Right ventricle myocardium superior (tissue), 1 donor: ENCODE measurements at regions not wholly inside any gene's neighbourhood (a gene's known extent, or its start where the extent isn't known, plus 50 kb on each side); places are given as distances from the start of the nearest gene placed in this dataset.
A peak's percentile ranks its signal among the peaks of the same experiment; 100 is the strongest.

ENCODE experiments used
- ATAC-seq: fragments of 200-7000 bp; cut with Tn5 transposase; one replicate; pipeline ENCODE4 v1.9.1; 2020; ENCODE audit warnings: mild to moderate bottlenecking; ENCODE audit not compliant: poor library complexity
- DNase-seq: peaks from one replicate; pipeline ENCODE4 v3.0.0-alpha.2; 2020
- intact Hi-C: fragments of 100-400 bp; cut with DNase I; formaldehyde crosslinking; loops from one replicate; pipeline ENCODE4 v1.11.2; 2022
- donor health status: DM: no; HTN: yes; CAD: no; lungs with severe emphysema.

GRCh38 chr6:148140772-148141557 is 201.7 kb upstream of the SASH1 start:
- intact Hi-C loops = no loop called here
- ATAC-seq = no peak
- DNase-seq = no peak

DNA sequence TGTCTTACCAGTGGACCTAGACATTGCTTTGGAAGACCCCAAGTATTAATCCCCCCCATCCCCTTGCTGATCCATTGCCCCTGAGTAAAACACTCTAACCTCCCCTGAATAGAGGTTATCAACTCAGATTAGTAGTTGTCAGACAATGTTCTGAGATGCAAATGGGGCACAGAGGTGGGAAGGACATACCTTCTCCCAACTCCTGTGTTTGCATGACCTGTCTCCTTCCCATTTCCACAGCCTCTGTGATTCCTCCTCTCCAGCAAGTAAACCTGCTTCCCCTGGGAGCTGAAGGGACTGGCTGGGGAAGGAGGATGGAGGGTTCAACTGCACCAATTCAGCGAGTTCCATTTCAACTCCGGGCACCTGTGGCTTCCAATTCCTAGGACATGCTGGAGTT is 199.8 kb upstream of the SASH1 start:
- intact Hi-C loops = no loop called here
- no peak for ATAC-seq
- DNase-seq = no peak

GRCh38 chr6:148143771-148144170 is 198.9 kb upstream of the SASH1 start:
- intact Hi-C loops = no loop called here
- ATAC-seq (no peak), DNase-seq (no peak)

GRCh38 chr6:148144917-148145521 is 197.6 kb upstream of the SASH1 start:
- peak; percentile 76 for DNase-seq

GRCh38 chr6:148146717-148147462 is 195.7 kb upstream of the SASH1 start:
- intact Hi-C loops = no loop called here
- no peak for DNase-seq
- no peak for ATAC-seq

More at GRCh38 chr6:148144917-148145521, 197.6 kb upstream of the SASH1 start:
- peak; percentile 60 for ATAC-seq
- intact Hi-C loops = no loop called here

DNA sequence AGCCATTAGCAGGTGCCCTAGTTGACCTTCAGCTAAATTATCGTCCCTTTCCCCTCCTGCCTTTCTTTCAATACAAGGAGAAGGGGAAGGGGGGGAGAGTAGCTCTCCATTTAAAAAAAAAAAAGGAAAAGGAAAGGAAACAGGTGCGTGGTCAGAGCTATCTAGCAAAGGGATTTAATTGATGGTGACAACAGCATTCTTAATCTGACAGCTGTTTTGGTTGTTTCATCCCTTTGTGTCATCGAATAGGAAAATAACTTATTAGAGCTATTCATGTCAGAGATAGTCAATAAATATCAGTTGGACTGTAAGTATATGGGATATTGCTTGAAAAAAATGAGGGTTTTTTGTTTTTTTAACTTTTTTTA is 195.2 kb upstream of the SASH1 start:
- ATAC-seq (no peak), DNase-seq (no peak)
- intact Hi-C loops = no loop called here

GRCh38 chr6:148151896-148152643 is 190.6 kb upstream of the SASH1 start:
- DNase-seq = no peak
- no peak for ATAC-seq
- intact Hi-C loops = no loop called here

DNA sequence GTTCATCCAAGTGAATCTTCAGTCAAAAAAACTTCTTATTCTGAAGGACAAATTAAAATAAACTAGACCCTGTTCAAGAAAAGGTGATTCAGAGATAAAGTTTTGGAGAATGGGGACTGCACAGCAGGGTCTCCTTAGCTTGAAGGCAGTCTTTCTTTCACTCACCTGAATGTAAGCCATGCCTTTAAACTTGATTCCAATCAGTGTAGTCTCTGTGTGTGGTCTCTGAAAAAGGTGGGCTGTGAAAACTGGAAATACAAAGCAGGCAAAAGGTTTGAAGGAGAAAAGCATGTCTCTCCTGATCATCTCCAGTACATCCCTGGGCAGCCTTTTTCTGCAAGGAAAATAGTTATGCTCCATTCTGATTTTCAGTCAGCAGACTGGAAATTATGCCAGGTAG is 188.0 kb upstream of the SASH1 start:
- no peak for ATAC-seq
- DNase-seq = no peak
- intact Hi-C loops = no loop called here

GRCh38 chr6:148155293-148155692 is 187.3 kb upstream of the SASH1 start:
- DNase-seq (no peak), ATAC-seq (no peak)
- intact Hi-C loops = no loop called here

- DNase-seq (no peak), ATAC-seq (no peak)
- intact Hi-C loops = no loop called here
Observed at GRCh38 chr6:148157841-148158240, 184.8 kb upstream of the SASH1 start.

DNA sequence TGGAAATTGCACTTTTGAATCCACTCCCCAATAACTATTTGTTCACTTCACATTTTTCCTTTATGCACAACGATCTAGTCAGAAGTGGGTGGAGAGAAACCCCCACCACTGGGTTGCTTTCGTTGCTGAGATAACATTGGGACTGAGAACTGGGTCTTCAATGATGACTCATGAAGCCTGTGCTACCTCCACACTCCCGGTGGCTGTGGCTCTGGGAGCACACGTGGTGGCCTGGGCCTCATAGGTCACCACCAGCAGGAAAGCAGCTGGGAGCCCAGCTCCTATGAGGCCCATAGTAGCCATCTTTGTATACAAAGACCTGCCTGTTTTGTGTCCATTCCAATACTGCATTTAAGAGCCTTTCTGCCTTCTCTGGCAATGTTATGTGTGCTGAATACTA is 178.0 kb upstream of the SASH1 start:
- no peak for ATAC-seq
- intact Hi-C loops = no loop called here

DNA sequence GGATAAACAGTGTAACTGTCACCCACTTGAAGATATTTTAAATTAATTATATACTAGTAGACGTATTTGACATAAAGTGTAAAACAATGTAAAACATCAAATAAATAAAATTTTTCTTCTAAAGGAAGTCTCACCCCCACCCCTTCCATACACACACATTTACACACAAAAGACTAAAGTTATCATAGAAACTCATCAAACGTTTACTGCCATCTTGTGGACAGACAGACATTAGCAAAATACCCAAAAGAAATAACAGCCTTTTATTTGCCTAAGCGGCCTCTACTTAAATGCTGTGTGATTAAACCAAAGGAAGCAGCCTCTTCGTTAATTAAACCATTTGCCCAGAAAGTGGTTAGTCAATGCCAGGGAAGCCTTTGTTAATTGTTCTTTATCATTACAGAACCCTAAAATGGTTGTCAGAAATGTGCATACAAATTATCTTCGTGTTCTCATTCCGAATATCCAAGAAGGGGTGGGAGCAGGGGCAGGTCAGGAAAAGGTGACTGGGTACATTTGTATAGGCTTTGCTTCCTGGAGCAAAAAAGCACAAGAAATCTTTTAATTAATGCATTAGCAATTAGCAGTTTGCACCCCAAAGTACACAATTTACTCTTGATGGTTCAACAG is 176.2 kb upstream of the SASH1 start:
- ATAC-seq = no peak
- no peak for DNase-seq
- intact Hi-C loops = loop anchor here (2.0 kb wide), 1 partner anchor 660 kb away; no protein-coding TSS in a partner anchor

More for the DNA sequence above, 178.0 kb upstream of the SASH1 start:
- DNase-seq = no peak

DNA sequence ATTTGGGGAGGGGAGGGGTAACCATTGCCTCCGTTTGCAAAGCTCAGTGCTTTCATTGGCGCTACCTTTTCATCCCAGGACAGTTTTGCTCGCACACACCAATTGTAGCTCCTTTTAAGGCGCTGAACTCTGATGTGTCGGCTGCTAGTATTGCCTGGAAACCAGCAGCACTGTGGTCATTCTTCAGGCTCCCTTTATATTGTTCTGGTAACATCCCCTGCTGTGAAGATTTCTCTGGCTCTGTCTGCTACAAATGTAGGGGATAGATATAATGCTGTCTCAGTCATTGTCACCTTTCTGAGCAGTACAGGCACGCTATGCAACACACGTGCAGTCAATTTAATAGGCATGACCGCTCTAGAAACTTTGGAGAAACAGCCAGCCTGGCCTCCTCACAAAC is 172.9 kb upstream of the SASH1 start:
- intact Hi-C loops = no loop called here
- ATAC-seq = no peak
- DNase-seq = no peak

DNA sequence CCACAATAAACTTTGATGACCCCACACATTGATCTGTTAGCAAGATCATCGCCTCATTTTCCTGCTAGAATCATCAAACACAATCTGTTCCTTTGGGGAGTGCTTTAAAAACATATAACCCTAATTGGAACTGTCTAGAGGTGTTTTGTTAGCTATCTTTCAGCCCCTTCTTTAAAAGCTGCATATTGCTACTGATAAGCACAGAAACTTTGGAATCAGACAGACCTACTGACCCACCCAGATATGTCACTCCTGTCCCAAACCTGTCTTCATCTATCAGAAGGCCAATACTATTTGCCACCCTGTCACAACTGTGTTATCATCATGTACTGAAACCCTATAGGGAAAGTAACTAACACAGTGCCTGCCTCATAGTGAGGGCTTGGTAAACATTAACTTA is 172.4 kb upstream of the SASH1 start:
- ATAC-seq (no peak), DNase-seq (no peak)
- intact Hi-C loops = no loop called here

DNA sequence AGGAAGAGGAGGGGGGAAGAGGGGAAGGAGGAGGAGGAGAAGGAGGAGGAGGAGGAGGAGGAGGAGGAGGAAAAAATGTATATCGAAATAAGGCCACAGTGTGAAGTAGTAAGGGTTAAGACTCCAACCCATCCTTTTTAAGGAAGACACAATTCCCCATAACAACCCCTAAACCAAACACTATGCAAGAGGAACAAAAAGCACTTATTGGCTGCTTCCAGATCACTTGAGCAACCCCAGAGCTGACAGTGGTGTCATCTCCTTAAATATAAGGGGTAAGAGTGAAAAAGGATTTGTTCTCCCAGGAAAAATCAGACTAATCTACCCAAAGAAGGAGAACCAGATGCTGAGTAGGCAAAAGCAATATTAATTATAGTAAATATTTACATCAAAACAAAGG is 169.1 kb upstream of the SASH1 start:
- ATAC-seq (no peak), DNase-seq (no peak)
- intact Hi-C loops = no loop called here

- intact Hi-C loops = loop anchor here (2.0 kb wide), 1 partner anchor 289 kb away; no protein-coding TSS in a partner anchor
- ATAC-seq (no peak), DNase-seq (no peak)
Observed at GRCh38 chr6:148175550-148176188, 167.0 kb upstream of the SASH1 start.

DNA sequence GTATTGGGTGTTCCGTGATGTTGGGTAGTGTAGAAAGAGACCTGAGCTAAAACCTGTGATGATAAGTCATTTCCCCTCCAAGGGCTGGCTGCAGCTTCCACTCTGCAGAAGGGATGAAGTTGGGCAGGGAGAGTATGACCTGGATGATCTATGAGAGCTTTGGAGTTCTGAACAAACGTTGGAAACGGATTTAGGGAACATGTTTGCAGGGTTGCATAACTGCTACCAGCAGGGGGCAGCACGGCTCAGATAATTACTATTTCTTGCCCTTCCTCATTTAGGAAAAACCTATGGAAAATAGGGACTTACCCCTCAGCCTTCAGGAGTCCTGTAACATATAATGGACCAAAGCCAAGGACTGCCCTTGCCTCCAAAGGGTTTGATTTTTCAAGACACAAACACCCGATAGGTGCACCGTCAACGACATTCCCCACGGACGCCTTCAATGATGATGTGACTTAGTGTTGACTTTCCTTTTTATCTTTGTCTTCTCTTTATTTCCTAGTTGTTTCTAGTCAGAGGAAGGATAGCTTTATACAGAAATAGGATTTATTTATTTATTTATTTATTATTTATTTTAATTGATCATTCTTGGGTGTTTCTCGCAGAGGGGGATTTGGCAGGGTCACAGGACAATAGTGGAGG is 164.9 kb upstream of the SASH1 start:
- intact Hi-C loops = loop anchor here (2.0 kb wide), 1 partner anchor 287 kb away; no protein-coding TSS in a partner anchor
- ATAC-seq (peak; percentile 69), DNase-seq (peak; percentile 78)

DNA sequence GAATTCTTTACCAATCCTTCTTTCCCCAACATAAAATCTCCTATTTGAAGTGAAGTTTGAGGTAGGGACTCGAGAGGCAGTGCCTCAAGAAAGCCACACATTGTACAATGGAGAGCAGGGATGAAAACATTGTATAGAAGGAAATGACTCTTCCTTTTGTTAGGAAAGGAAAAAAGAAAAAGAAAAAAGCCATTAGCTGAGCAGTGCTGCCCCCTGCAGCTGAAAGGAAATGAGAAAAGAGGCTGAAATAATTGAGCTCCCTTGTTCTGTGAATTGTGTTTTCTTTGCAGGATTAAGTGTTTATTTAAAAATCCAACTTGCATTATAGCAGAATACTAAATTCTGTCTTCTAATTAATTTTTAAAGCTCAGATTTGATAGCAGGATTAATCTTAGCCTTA is 162.9 kb upstream of the SASH1 start:
- ATAC-seq = no peak
- intact Hi-C loops = loop anchor here (5.0 kb wide), 1 partner anchor 73 kb away; no protein-coding TSS in a partner anchor
- no peak for DNase-seq
